HCT116 (cell line): ENCODE measurements at regions not wholly inside any gene's neighbourhood (a gene's known extent, or its start where the extent isn't known, plus 50 kb on each side); places are given as distances from the start of the nearest gene placed in this dataset.
A peak's percentile ranks its signal among the peaks of the same experiment; 100 is the strongest.

Source experiments
- ATAC-seq: fragments of 200-7000 bp; cut with Tn5 transposase; 2 replicates; pipeline ENCODE4 v1.9.1; 2020; ENCODE audit warnings: mild to moderate bottlenecking, moderate library complexity
- BruUV-seq: library from RNA; stranded (reverse); fragments of 400-500 nt; replicated peaks from 2 replicates; lab custom pipeline; 2021; lab: Mats Ljungman, UMichigan
- CTCF ChIA-PET: fragments of 300-600 bp; sonication (Branson Sonifier 250); formaldehyde crosslinking; loops from one replicate; lab custom pipeline; 2021; ENCODE audit warnings: antibody characterized with exemption; lab: Charles Lee
- POLR2A ChIA-PET: fragments of 300-600, 350-600 bp; sonication (Branson Sonifier 250); formaldehyde crosslinking; loops from one replicate; lab custom pipeline; 2021; ENCODE audit warnings: antibody characterized with exemption; lab: Charles Lee
- RAD21 ChIA-PET, 2 experiments: fragments of 300-600 bp; sonication (Branson Sonifier 250); formaldehyde crosslinking; loops; one replicate each; lab custom pipeline; 2023; ENCODE audit warnings: low total read pairs in 2 of 2; ENCODE audit not compliant: uncharacterized antibody in 2 of 2, unreplicated experiment in 2 of 2, low non-redundant PET in 1 of 2; lab: Charles Lee
- DNase-seq: peaks from one replicate; pipeline ENCODE4 v3.0.0-alpha.2; 2010; ENCODE audit warnings: low read depth, low spot score
- H2AFZ ChIP-seq: fragments of 200-600 bp; shearing (Covaris generic), sonication (generic); 2 replicates; pipeline ENCODE4 v1.6.1; 2017; ENCODE audit warnings: low read depth, mixed run types, mixed read lengths, antibody characterized with exemption, low read length; ENCODE audit not compliant: poor library complexity, severe bottlenecking
- H3K27ac ChIP-seq: 2 replicates; pipeline ENCODE4 v1.5.1; 2012; ENCODE audit warnings: low read depth, low read length
- H3K27me3 ChIP-seq: fragments of 200-600 bp; sonication (generic); 2 replicates; pipeline ENCODE4 v1.6.1; 2016; ENCODE audit warnings: mixed run types, low read length, mixed read lengths; ENCODE audit not compliant: insufficient read depth
- H3K36me3 ChIP-seq, 2 experiments: fragments of 200-500 bp in 1 of 2; fragments of 200-600 bp in 1 of 2; sonication (Bioruptor generic) in 1 of 2; sonication (generic) in 1 of 2; 2 replicates each; pipeline versions ENCODE4 v1.5.1 to v1.6.1; 2014 to 2016; ENCODE audit warnings: low read length in 2 of 2, inconsistent platforms in 1 of 2, mixed read lengths in 1 of 2, mixed run types in 1 of 2; ENCODE audit not compliant: insufficient read depth in 2 of 2, control insufficient read depth in 1 of 2
- H3K4me1 ChIP-seq, 2 experiments: fragments of 200-600 bp in 1 of 2; sonication (generic) in 1 of 2; 2 replicates each; pipeline versions ENCODE4 v1.5.1 to v1.6.1; 2012 to 2017; ENCODE audit warnings: low read length in 2 of 2, inconsistent platforms in 1 of 2, mild to moderate bottlenecking in 1 of 2, mixed read lengths in 1 of 2, mixed run types in 1 of 2, moderate library complexity in 1 of 2; ENCODE audit not compliant: insufficient read depth in 2 of 2, control insufficient read depth in 1 of 2
- H3K4me2 ChIP-seq: fragments of 200-600 bp; sonication (generic); 2 replicates; pipeline ENCODE4 v1.6.1; 2017; ENCODE audit warnings: mixed run types, low read length, mixed read lengths
- H3K4me3 ChIP-seq, 2 experiments: fragments of 200-600 bp in 1 of 2; sonication (generic) in 1 of 2; replicated peaks in 1 of 2; 2 replicates each; pipeline ENCODE4 v1.5.1; 2011 to 2016; ENCODE audit warnings: low read length in 2 of 2, control low read depth in 1 of 2, low read depth in 1 of 2, mild to moderate bottlenecking in 1 of 2, mixed read lengths in 1 of 2, mixed run types in 1 of 2
- H3K79me2 ChIP-seq: fragments of 200-600 bp; sonication (generic); 2 replicates; pipeline ENCODE4 v1.6.1; 2017; ENCODE audit warnings: mild to moderate bottlenecking, mixed run types, low read length, moderate library complexity, mixed read lengths; ENCODE audit not compliant: insufficient read depth
- H3K9ac ChIP-seq: fragments of 200-600 bp; sonication (generic); 2 replicates; pipeline ENCODE4 v1.6.1; 2016; ENCODE audit warnings: low read length, mixed read lengths
- H3K9me2 ChIP-seq: fragments of 200-600 bp; sonication (generic), shearing (Covaris generic); 2 replicates; pipeline ENCODE4 v1.6.1; 2017; ENCODE audit warnings: mixed run types, mild to moderate bottlenecking, moderate library complexity; ENCODE audit not compliant: insufficient read depth
- H3K9me3 ChIP-seq, 2 experiments: fragments of 200-500 bp in 1 of 2; fragments of 200-600 bp in 1 of 2; sonication (Bioruptor generic) in 1 of 2; sonication (generic) in 1 of 2; 2 replicates each; pipeline ENCODE4 v1.6.1; 2014 to 2017; ENCODE audit warnings: low read length in 2 of 2, mixed read lengths in 2 of 2, inconsistent platforms in 1 of 2, low read depth in 1 of 2, mild to moderate bottlenecking in 1 of 2, mixed run types in 1 of 2, moderate library complexity in 1 of 2; ENCODE audit not compliant: control insufficient read depth in 1 of 2, insufficient read depth in 1 of 2
- H4K20me1 ChIP-seq: fragments of 200-600 bp; sonication (generic), shearing (Covaris generic); 2 replicates; pipeline ENCODE4 v1.6.1; 2017; ENCODE audit warnings: mixed run types, mild to moderate bottlenecking, moderate library complexity; ENCODE audit not compliant: insufficient read depth
- ATF3 ChIP-seq: IDR thresholded peaks from 2 replicates; pipeline ENCODE4 v1.6.1; 2012
- CTCF ChIP-seq, 3 experiments: fragments of 200-600 bp in 1 of 3; sonication (generic) in 1 of 3; IDR thresholded peaks in 2 of 3; conservative IDR thresholded peaks in 1 of 3; 2 replicates each; pipeline ENCODE4 v1.5.1; 2012 to 2017; ENCODE audit warnings: low read depth in 2 of 3, low read length in 2 of 3, antibody characterized with exemption in 1 of 3, borderline replicate concordance in 1 of 3, control low read depth in 1 of 3, mild to moderate bottlenecking in 1 of 3, mixed read lengths in 1 of 3, mixed run types in 1 of 3, moderate library complexity in 1 of 3; ENCODE audit not compliant: insufficient read depth in 1 of 3
- EGR1 ChIP-seq: IDR thresholded peaks from 2 replicates; pipeline ENCODE4 v1.6.1; 2012; ENCODE audit warnings: low read depth
- EZH2phosphoT487 ChIP-seq: fragments of 200-600 bp; IDR thresholded peaks from 2 replicates; pipeline ENCODE4 v1.6.1; 2018; ENCODE audit warnings: antibody characterized with exemption, borderline replicate concordance
- FOSL1 ChIP-seq: IDR thresholded peaks from 2 replicates; pipeline ENCODE4 v1.6.1; 2012; ENCODE audit warnings: low read depth
- JUND ChIP-seq: IDR thresholded peaks from 2 replicates; pipeline ENCODE4 v1.6.1; 2012
- TCF7L2 ChIP-seq: IDR thresholded peaks from 2 replicates; pipeline ENCODE4 v1.7.0; 2011; ENCODE audit warnings: borderline replicate concordance, inconsistent platforms; ENCODE audit not compliant: insufficient read depth, insufficient read length; ENCODE audit errors: extremely low read depth
- YY1 ChIP-seq: IDR thresholded peaks from 2 replicates; pipeline ENCODE4 v1.6.1; 2011; ENCODE audit warnings: low read length, low read depth, moderate library complexity, mild to moderate bottlenecking; ENCODE audit not compliant: insufficient replicate concordance; ENCODE audit errors: extremely low read depth
- ZFX ChIP-seq: fragments of 450-650 bp; IDR thresholded peaks from 2 replicates; pipeline ENCODE4 v1.6.1; 2017
- intact Hi-C: fragments of 100-400 bp; cut with micrococcal nuclease; formaldehyde crosslinking; loops from 2 replicates; pipeline ENCODE4 v1.10.0; 2022
- TF ChIP-seq, protein P1 (sequence below): IDR thresholded peaks from 2 replicates; pipeline ENCODE4 v1.6.1; 2012; ENCODE audit warnings: low read depth

- Histone ChIP-seq H4K20me1 (no peaks in the 10 kb centered on the region), H3K36me3 (no peaks in the 10 kb centered on the region), H3K4me3 (no peak overlapping the region), H3K9me3 (no peaks in the 10 kb centered on the region), H3K9me2 (no peaks in the 10 kb centered on the region), H3K79me2 (no peaks in the 10 kb centered on the region), H2AFZ (peak overlapping the region; percentile 96), H3K27ac (no peak overlapping the region), H3K4me1 (peaks cover 0 to 13% of the 10 kb centered on the region in 2 experiments; a peak in 2 of 4 replicates), H3K4me2 (peak overlapping the region; percentile 55), H3K27me3 (no peaks in the 10 kb centered on the region), H3K9ac (no peak overlapping the region)
- CTCF ChIA-PET = no interaction called here
- intact Hi-C loops = no loop called here
- RAD21 ChIA-PET = no interaction called here
- no peak for TF ChIP-seq CTCF (IDR thresholded peaks at IDR 0.05 in 2 of 3, conservative IDR thresholded peaks at IDR 0.05 in 1 of 3; ENCODE audit: borderline replicate concordance in 1 of 3, insufficient read depth in 1 of 3, low read depth in 2 of 3, low read length in 2 of 3)
- TF ChIP-seq JUND = peak; percentile 36; the same call in 1 of the 2 replicates
- TF ChIP-seq ZFX = no peak
- peak; percentile 41; the same call in 1 of the 2 replicates for TF ChIP-seq FOSL1
- BruUV-seq = no TSS peak
- POLR2A ChIA-PET = no interaction called here
- peak; percentile 46 for DNase-seq
- peak; percentile 92 for ATAC-seq
Measured at GRCh38 chr4:83782591-83782990, 246.7 kb downstream of the GPAT3 start.

DNA sequence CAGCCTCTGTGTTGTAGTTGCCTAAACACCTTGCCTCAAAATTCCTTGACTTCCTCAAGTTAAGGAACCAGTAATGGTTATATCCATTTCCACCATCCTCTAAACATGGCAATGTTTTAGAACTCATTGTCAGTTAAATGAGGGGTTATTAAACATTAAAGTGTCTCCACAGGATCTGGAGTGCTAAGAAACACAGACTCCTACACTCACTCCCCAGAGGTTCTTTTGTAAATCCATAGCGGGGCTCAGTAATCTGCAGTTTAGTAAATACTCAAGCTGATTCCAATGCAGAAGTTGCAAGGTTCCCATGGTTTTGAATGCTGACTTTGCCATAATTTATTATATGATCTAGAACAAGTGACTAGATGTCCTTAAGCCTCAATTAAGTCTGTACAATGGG is 245.5 kb downstream of the GPAT3 start:
- Histone ChIP-seq H3K79me2 (no peaks in the 10 kb centered on the region), H3K4me2 (no peak overlapping the region), H3K9me2 (no peaks in the 10 kb centered on the region), H3K27me3 (no peaks in the 10 kb centered on the region), H3K9me3 (no peaks in the 10 kb centered on the region), H3K36me3 (no peaks in the 10 kb centered on the region), H4K20me1 (no peaks in the 10 kb centered on the region), H3K27ac (no peak overlapping the region), H3K9ac (no peak overlapping the region), H2AFZ (no peak overlapping the region), H3K4me3 (no peak overlapping the region), H3K4me1 (peaks cover 0 to 13% of the 10 kb centered on the region in 2 experiments; a peak in 2 of 4 replicates)
- CTCF ChIA-PET = interaction anchor here (1.2 kb wide), 1 partner anchor 180 kb away, joined by 6 read pairs; no protein-coding TSS in a partner anchor
- TF ChIP-seq ATF3 = no peak
- no peak for TF ChIP-seq YY1
- no peak for TF ChIP-seq TCF7L2
- TF ChIP-seq, protein P1, sequence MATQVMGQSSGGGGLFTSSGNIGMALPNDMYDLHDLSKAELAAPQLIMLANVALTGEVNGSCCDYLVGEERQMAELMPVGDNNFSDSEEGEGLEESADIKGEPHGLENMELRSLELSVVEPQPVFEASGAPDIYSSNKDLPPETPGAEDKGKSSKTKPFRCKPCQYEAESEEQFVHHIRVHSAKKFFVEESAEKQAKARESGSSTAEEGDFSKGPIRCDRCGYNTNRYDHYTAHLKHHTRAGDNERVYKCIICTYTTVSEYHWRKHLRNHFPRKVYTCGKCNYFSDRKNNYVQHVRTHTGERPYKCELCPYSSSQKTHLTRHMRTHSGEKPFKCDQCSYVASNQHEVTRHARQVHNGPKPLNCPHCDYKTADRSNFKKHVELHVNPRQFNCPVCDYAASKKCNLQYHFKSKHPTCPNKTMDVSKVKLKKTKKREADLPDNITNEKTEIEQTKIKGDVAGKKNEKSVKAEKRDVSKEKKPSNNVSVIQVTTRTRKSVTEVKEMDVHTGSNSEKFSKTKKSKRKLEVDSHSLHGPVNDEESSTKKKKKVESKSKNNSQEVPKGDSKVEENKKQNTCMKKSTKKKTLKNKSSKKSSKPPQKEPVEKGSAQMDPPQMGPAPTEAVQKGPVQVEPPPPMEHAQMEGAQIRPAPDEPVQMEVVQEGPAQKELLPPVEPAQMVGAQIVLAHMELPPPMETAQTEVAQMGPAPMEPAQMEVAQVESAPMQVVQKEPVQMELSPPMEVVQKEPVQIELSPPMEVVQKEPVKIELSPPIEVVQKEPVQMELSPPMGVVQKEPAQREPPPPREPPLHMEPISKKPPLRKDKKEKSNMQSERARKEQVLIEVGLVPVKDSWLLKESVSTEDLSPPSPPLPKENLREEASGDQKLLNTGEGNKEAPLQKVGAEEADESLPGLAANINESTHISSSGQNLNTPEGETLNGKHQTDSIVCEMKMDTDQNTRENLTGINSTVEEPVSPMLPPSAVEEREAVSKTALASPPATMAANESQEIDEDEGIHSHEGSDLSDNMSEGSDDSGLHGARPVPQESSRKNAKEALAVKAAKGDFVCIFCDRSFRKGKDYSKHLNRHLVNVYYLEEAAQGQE = no peak
- TF ChIP-seq EGR1 = no peak
- TF ChIP-seq EZH2phosphoT487 = no peak
- BruUV-seq = no TSS peak
- POLR2A ChIA-PET = no interaction called here
- RAD21 ChIA-PET = no interaction called here
- intact Hi-C loops = no loop called here
- no peak for DNase-seq
- ATAC-seq = no peak
